OCI-LY7 (cell line): ENCODE measurements at regions not wholly inside any gene's neighbourhood (a gene's known extent, or its start where the extent isn't known, plus 50 kb on each side); places are given as distances from the start of the nearest gene placed in this dataset.

ENCODE experiments used
- CTCF ChIP-seq: fragments of 200-600 bp; sonication (generic); conservative IDR thresholded peaks from 2 replicates; pipeline ENCODE4 v1.5.1; 2014; ENCODE audit warnings: mild to moderate bottlenecking, antibody characterized with exemption, low read length, moderate library complexity, mixed read lengths
- EZH2phosphoT487 ChIP-seq: fragments of 200-600 bp; sonication (generic); IDR thresholded peaks from 2 replicates; pipeline ENCODE4 v1.6.1; 2018; ENCODE audit warnings: low read depth, borderline replicate concordance, mild to moderate bottlenecking, mixed run types, antibody characterized with exemption, low read length, moderate library complexity, mixed read lengths

- TF ChIP-seq CTCF (no peak), EZH2phosphoT487 (no peak)
These were observed 380.7 kb upstream of the SHH start for GRCh38 chr7:156192921-156193320.
